Right atrium auricular region (tissue), 2 donors: ENCODE measurements at regions not wholly inside any gene's neighbourhood (a gene's known extent, or its start where the extent isn't known, plus 50 kb on each side); places are given as distances from the start of the nearest gene placed in this dataset.
A peak's percentile ranks its signal among the peaks of the same experiment; 100 is the strongest.

Experiments
- DNase-seq: peaks from one replicate; pipeline ENCODE4 v3.0.0-alpha.2; 2019; ENCODE audit warnings: low spot score
- H3K27ac ChIP-seq, 2 donors: fragments of 200-600 bp; sonication (generic); 1 replicate in 1 of 2; 2 replicates in 1 of 2; pipeline ENCODE4 v1.5.1; 2016 to 2019
- H3K27me3 ChIP-seq, 2 donors: fragments of 200-600 bp; sonication (generic); one replicate each; pipeline versions ENCODE4 v1.5.1 to v1.6.0; 2017 to 2019
- H3K36me3 ChIP-seq: fragments of 200-600 bp; sonication (generic); one replicate; pipeline ENCODE4 v1.5.1; 2016
- H3K4me1 ChIP-seq, 2 donors: fragments of 200-600 bp; sonication (generic); one replicate each; pipeline versions ENCODE4 v1.5.1 to v1.6.0; 2017 to 2019
- H3K4me3 ChIP-seq, 2 donors: fragments of 200-600 bp; sonication (generic); 1 replicate in 1 of 2; 2 replicates in 1 of 2; pipeline ENCODE4 v1.5.1; 2017 to 2019; ENCODE audit warnings: mild to moderate bottlenecking in 1 of 2, moderate library complexity in 1 of 2
- H3K9me3 ChIP-seq, 2 donors: fragments of 200-600 bp; sonication (generic); one replicate each; pipeline ENCODE4 v1.5.1; 2019
- CTCF ChIP-seq, 2 donors: fragments of 200-600 bp; sonication (generic); IDR thresholded peaks; one replicate each; pipeline ENCODE4 v1.5.1; 2019; ENCODE audit warnings: antibody characterized with exemption in 2 of 2

DNA sequence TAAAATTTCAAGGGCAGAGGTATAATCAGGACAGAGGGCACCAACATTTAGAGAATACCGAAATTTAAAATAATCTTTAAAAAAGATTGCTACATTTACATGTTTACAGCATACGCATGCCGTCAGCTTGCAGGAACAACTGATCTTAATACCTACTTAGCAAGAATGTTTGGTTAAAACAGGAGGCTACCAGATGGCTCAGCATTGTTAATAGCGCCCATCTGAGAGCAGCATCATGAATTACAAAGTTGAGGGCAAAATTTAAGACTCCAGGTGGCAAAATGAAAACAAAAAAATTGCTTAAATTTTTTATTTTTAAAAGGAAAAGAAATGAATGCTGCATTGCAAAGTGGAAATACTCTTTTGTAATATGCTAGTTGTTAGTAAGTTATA lies 241.3 kb downstream of the C4orf33 start:
- no peak for DNase-seq
- no peak for TF ChIP-seq CTCF (IDR thresholded peaks at IDR 0.05)
- H3K27ac ChIP-seq: no peak overlapping the region

DNA sequence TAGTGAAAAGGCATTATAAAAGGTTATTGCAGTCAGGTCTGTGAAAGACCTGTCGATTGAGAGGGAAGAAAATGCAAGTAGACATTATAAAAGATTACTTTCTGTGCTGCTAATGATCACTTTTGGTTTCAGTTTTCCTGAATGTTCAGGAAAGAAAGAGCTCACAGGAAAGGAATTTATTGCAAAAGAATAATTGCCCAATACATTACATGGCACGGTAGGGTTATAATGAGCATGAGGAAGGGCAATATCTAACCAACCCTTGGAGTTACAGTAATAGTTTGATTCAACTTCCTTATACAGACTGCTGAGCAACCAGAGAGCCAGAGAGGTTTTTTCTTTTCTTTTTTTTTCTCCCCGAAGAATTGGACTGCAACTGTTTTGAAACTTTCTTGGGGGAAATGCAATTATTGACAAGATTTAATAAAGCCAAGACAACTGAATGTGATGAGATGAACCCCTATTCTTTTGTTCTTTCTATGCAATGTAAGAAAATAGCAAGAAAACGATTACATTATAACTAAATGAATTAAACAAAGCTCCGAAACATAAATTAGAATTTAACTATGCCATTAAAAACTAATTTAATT lies 247.0 kb downstream of the C4orf33 start:
- no peaks in the 10 kb centered on the region for H3K36me3 ChIP-seq
- no peak overlapping the region for H3K27ac ChIP-seq
- H3K4me1 ChIP-seq: peaks cover 0 to 4% of the 10 kb centered on the region in 2 donors
- no peak overlapping the region for H3K4me3 ChIP-seq
- DNase-seq: no peak
- H3K9me3 ChIP-seq: no peaks in the 10 kb centered on the region
- TF ChIP-seq CTCF (IDR thresholded peaks at IDR 0.05): no peak
- no peaks in the 10 kb centered on the region for H3K27me3 ChIP-seq

More for the DNA sequence above, 241.3 kb downstream of the C4orf33 start:
- Histone ChIP-seq H3K4me1 (peaks cover 0 to 4% of the 10 kb centered on the region in 2 donors), H3K9me3 (no peaks in the 10 kb centered on the region), H3K4me3 (no peak overlapping the region), H3K36me3 (no peaks in the 10 kb centered on the region), H3K27me3 (no peaks in the 10 kb centered on the region)

DNA sequence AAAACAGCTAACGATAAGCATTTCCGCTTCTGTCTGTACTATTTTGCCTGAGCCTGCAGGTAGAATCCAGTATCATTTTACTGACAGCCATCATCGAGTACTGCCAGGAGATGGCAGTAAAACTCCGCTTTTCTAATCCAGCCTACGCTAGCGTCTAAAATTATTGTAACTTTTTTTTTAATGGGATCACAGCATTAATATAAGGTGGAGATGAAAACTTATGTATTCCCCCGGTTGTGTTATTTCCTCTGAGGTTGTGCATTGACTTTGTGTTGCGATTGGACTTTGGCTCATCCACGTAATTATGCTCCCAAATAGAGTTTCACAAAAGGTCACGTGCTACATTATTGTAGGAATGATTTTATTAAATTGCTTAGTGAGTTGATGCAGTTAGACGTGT lies 248.1 kb downstream of the C4orf33 start:
- Histone ChIP-seq H3K9me3 (no peaks in the 10 kb centered on the region), H3K4me3 (no peak overlapping the region), H3K36me3 (no peaks in the 10 kb centered on the region), H3K4me1 (peaks cover 0 to 4% of the 10 kb centered on the region in 2 donors), H3K27ac (no peak overlapping the region), H3K27me3 (no peaks in the 10 kb centered on the region)
- no peak for DNase-seq
- TF ChIP-seq CTCF (IDR thresholded peaks at IDR 0.05): peak in 1 of 2 donors; percentile 64

DNA sequence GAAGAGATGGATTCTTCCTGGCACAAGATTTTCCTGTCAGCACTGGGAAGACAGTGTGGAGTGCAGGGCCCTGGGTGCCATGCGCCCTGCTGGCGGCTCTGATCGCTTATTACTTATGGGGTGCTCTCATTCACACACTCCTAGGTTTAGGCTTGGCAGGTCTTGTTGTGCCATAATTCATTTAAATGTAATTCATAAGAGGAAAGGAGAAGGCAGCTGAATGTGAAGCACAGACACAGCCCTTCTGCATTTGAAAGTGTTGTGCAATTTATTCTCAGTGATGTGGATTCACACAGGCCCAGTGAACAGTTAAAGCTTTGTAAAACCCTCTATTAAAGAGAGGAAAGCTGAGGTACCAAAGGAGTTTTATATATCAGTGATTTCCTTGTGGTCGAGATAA lies 249.7 kb downstream of the C4orf33 start:
- no peaks in the 10 kb centered on the region for H3K9me3 ChIP-seq
- H3K4me1 ChIP-seq: peaks cover 0 to 4% of the 10 kb centered on the region in 2 donors
- no peaks in the 10 kb centered on the region for H3K27me3 ChIP-seq

GRCh38 chr4:129346036-129346435 lies 250.1 kb downstream of the C4orf33 start:
- Histone ChIP-seq H3K4me3 (no peak overlapping the region), H3K4me1 (peaks cover 0 to 4% of the 10 kb centered on the region in 2 donors), H3K9me3 (no peaks in the 10 kb centered on the region), H3K27ac (no peak overlapping the region), H3K36me3 (no peaks in the 10 kb centered on the region), H3K27me3 (no peaks in the 10 kb centered on the region)
- TF ChIP-seq CTCF (IDR thresholded peaks at IDR 0.05): no peak
- no peak for DNase-seq

More for the DNA sequence above, 249.7 kb downstream of the C4orf33 start:
- Histone ChIP-seq H3K27ac (no peak overlapping the region), H3K36me3 (no peaks in the 10 kb centered on the region), H3K4me3 (no peak overlapping the region)
- no peak for DNase-seq
- no peak for TF ChIP-seq CTCF (IDR thresholded peaks at IDR 0.05)

GRCh38 chr4:129346734-129347133 lies 250.8 kb downstream of the C4orf33 start:
- Histone ChIP-seq H3K27ac (no peak overlapping the region), H3K4me3 (no peak overlapping the region), H3K36me3 (no peaks in the 10 kb centered on the region), H3K9me3 (no peaks in the 10 kb centered on the region), H3K4me1 (peaks cover 0 to 4% of the 10 kb centered on the region in 2 donors), H3K27me3 (no peaks in the 10 kb centered on the region)
- no peak for DNase-seq
- TF ChIP-seq CTCF (IDR thresholded peaks at IDR 0.05): no peak
